ENCODE measurements at regions not wholly inside any gene's neighbourhood (a gene's known extent, or its start where the extent isn't known, plus 50 kb on each side); places are given as distances from the start of the nearest gene placed in this dataset.

GRCh38 chr15:96264801-96265515 lies 65.5 kb upstream of the NR2F2 start:
- Histone ChIP-seq H2AK5ac (ENCODE audit: low read depth, low read length) (no peak overlapping the region), H3K79me2 (ENCODE audit: control insufficient read depth in 1 of 2, insufficient read depth in 2 of 2, low read length in 2 of 2) (no peaks in the 10 kb centered on the region), H3K23me2 (ENCODE audit: low read depth, low read length) (no peaks in the 10 kb centered on the region), H3K27ac (ENCODE audit: low read depth, low read length) (no peak overlapping the region), H2BK120ac (replicated peaks; ENCODE audit: low read depth, low read length) (no peak overlapping the region), H3K36me3 (ENCODE audit: control insufficient read depth in 2 of 4, insufficient read depth in 4 of 4, low read length in 3 of 4) (no peaks in the 10 kb centered on the region), H3K4me2 (ENCODE audit: insufficient read depth in 1 of 2, low read depth in 2 of 2, low read length in 2 of 2) (no peak overlapping the region), H3K9me3 (ENCODE audit: insufficient read depth in 2 of 2, low read depth in 1 of 2, low read length in 1 of 2) (no peaks in the 10 kb centered on the region), H2AFZ (ENCODE audit: low read length) (no peak overlapping the region), H4K8ac (ENCODE audit: extremely low read depth, insufficient read depth, low read length) (no peak overlapping the region), H3K4ac (replicated peaks; ENCODE audit: insufficient read length, low read depth, low read length) (no peak overlapping the region), H2BK12ac (ENCODE audit: low read depth, low read length) (no peak overlapping the region), H4K91ac (replicated peaks; ENCODE audit: insufficient read length, low read length) (no peak overlapping the region), H2BK20ac (ENCODE audit: low read length) (no peak overlapping the region), H2BK5ac (ENCODE audit: low read depth, low read length) (no peak overlapping the region), H3K4me3 (ENCODE audit: extremely low read depth in 1 of 4, insufficient read depth in 2 of 4, low read depth in 3 of 4, low read length in 4 of 4) (no peak overlapping the region), H2BK15ac (ENCODE audit: low read length) (no peak overlapping the region), H3K18ac (ENCODE audit: extremely low read depth, low read length) (no peak overlapping the region), H3K14ac (ENCODE audit: insufficient read length) (no peak overlapping the region), H3K9ac (replicated peaks in 1 of 4; ENCODE audit: extremely low read depth in 1 of 4, low read depth in 3 of 4, low read length in 3 of 4) (no peak overlapping the region), H4K20me1 (replicated peaks in 1 of 2; ENCODE audit: control insufficient read depth in 1 of 2, insufficient read depth in 2 of 2, low read length in 2 of 2) (no peaks in the 10 kb centered on the region), H3K56ac (replicated peaks; ENCODE audit: insufficient read length, low read depth, low read length) (no peak overlapping the region), H3K79me1 (ENCODE audit: low read depth, low read length) (no peaks in the 10 kb centered on the region), H3K23ac (ENCODE audit: insufficient read length) (no peak overlapping the region), H3K27me3 (replicated peaks in 1 of 4; ENCODE audit: control insufficient read depth in 3 of 4, extremely low read depth in 1 of 4, insufficient read depth in 3 of 4, low read length in 3 of 4) (no peaks in the 10 kb centered on the region), H3K4me1 (replicated peaks in 1 of 4; ENCODE audit: control insufficient read depth in 3 of 4, insufficient read depth in 4 of 4, low read length in 3 of 4) (peaks cover 0 to 4% (median 1%) of the 10 kb centered on the region in 4 experiments; a peak in 1 of 7 replicates), H4K5ac (ENCODE audit: insufficient read length, low read depth, low read length) (no peak overlapping the region)
- WGBS, 2 experiments (ENCODE audit: extremely low coverage in 1 of 2, insufficient coverage in 1 of 2, insufficient read length in 1 of 2, insufficient replicate concordance in 2 of 2, low coverage in 1 of 2, low lambda C conversion rate in 2 of 2, missing lambda C conversion rate in 1 of 2): 87% methylated on average over 8 of the region's 8 CpGs; no CpG with 5 or more reads in 1 of the 2 experiments
- ChIA-PET POLR2A (ENCODE audit: partially characterized antibody) (no interaction called here), CTCF (ENCODE audit: partially characterized antibody) (no interaction called here)
- DNase-seq (ENCODE audit: low read depth in 1 of 2, low spot score in 2 of 2): no peak
- no peak for TF ChIP-seq SIX5 (IDR thresholded peaks at IDR 0.05; ENCODE audit: low read depth, low read length)
- no peak for TF ChIP-seq BACH1 (IDR thresholded peaks at IDR 0.05; ENCODE audit: low read length)
- no peak for TF ChIP-seq SUZ12 (IDR thresholded peaks at IDR 0.05; ENCODE audit: low read length)
- no peak for TF ChIP-seq CREB1 (IDR thresholded peaks at IDR 0.05)
- no peak for TF ChIP-seq CTCF (IDR thresholded peaks at IDR 0.05; ENCODE audit: control extremely low read depth in 1 of 3, insufficient read depth in 1 of 3, low read depth in 1 of 3, low read length in 3 of 3)
- no peak for TF ChIP-seq GTF2F1 (IDR thresholded peaks at IDR 0.05; ENCODE audit: borderline replicate concordance, low read depth, low read length)
- TF ChIP-seq MAFK (IDR thresholded peaks at IDR 0.05; ENCODE audit: low read depth, low read length): no peak
- TF ChIP-seq SIN3A (conservative IDR thresholded peaks at IDR 0.05 in 1 of 2, IDR thresholded peaks at IDR 0.05 in 1 of 2; ENCODE audit: low read depth in 1 of 2, low read length in 2 of 2): no peak
- FAIRE-seq: no peak

Data from H1 (cell line).